Stimulated activated memory B cell treated with anti-CD40 and anti-IgM and Interleukin-4, amounts not matched to agents 10 μg/mL and 1 μg/mL and 100 μg/mL, for 72 hours (primary cell): ENCODE measurements at regions not wholly inside any gene's neighbourhood (a gene's known extent, or its start where the extent isn't known, plus 50 kb on each side); places are given as distances from the start of the nearest gene placed in this dataset.
"Not testable (repeated sequence)": the region's sequence is repeated elsewhere in the genome, so short reads cannot be mapped to it uniquely, and the experiment has no call there.

Experiments used
- ATAC-seq: fragments of 150-1000 bp; cut with Tn5 transposase; 2 replicates; pipeline ENCODE4 v1.10.0; 2021
- H3K27ac Mint-ChIP-seq: one replicate; pipeline ENCODE4 v1.8.0; 2022; ENCODE audit warnings: mild to moderate bottlenecking, mixed read lengths
- H3K27me3 Mint-ChIP-seq: one replicate; pipeline ENCODE4 v1.8.0; 2022; ENCODE audit warnings: mixed read lengths
- H3K36me3 Mint-ChIP-seq: one replicate; pipeline ENCODE4 v1.8.0; 2022; ENCODE audit warnings: mixed read lengths
- H3K4me1 Mint-ChIP-seq: one replicate; pipeline ENCODE4 v1.8.0; 2022; ENCODE audit warnings: mixed read lengths
- H3K4me3 Mint-ChIP-seq: one replicate; pipeline ENCODE4 v1.8.0; 2022; ENCODE audit warnings: mild to moderate bottlenecking, moderate library complexity, mixed read lengths
- H3K9me3 Mint-ChIP-seq: one replicate; pipeline ENCODE4 v1.8.0; 2022; ENCODE audit warnings: mixed read lengths

DNA sequence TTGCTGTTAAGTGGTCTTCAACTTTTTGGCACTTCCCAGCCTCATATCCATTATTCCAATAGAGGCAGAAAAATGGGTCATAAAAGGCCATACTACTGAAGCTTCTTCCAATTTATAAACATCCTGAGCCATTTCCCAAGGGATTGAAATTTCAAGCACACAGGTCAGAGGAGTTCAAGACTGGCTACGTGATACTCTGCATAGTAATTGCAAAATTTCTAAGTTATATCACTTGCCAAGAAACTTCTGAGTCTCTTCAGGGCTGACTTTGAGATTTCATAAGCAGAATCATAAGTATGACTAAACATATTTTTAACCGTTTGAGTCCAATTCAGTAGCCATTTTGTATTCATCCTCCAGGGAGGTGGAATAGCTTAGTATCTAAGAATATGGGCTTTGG lies 75.6 kb upstream of the RXFP1 start:
- ATAC-seq, result no peak
- Mint-ChIP-seq H3K27me3 (no peaks in the 10 kb centered on the region), H3K27ac (no peak overlapping the region), H3K9me3 (no peaks in the 10 kb centered on the region), H3K4me3 (no peak overlapping the region), H3K4me1 (no peaks in the 10 kb centered on the region), H3K36me3 (no peaks in the 10 kb centered on the region)

- Mint-ChIP-seq H3K27ac (no peak overlapping the region), H3K27me3 (no peaks in the 10 kb centered on the region)
- ATAC-seq, result no peak
Observed at GRCh38 chr4:158450741-158451140, 70.9 kb upstream of the RXFP1 start.

DNA sequence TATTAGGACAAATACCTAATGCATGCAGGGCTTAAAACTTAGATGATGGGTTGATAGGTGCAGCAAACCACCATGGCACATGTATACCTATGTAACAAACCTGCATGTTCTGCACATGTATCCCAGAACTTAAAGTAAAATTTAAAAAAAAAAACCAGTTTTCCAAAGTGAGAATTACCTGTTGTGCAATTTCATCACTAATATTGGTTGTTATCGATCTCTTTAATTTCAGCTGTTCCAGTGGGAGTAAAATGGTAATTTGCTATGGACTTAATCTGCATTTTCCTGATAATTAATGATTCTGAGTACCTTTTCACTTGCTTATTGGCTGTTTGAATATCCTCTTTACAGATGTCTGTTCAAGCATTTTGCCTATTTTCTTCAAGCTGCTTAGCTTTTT lies 69.6 kb upstream of the RXFP1 start:
- not testable (repeated sequence) for H3K4me1 Mint-ChIP-seq, H3K9me3 Mint-ChIP-seq, H3K27me3 Mint-ChIP-seq, H3K27ac Mint-ChIP-seq, ATAC-seq, H3K4me3 Mint-ChIP-seq, H3K36me3 Mint-ChIP-seq

More at GRCh38 chr4:158450741-158451140, 70.9 kb upstream of the RXFP1 start:
- Mint-ChIP-seq H3K4me3 (no peak overlapping the region), H3K4me1 (no peaks in the 10 kb centered on the region), H3K9me3 (peaks cover 6% of the 10 kb centered on the region), H3K36me3 (no peaks in the 10 kb centered on the region)

GRCh38 chr4:158458271-158458895 lies 63.3 kb upstream of the RXFP1 start:
- Mint-ChIP-seq H3K36me3 (no peaks in the 10 kb centered on the region), H3K9me3 (peaks cover 7% of the 10 kb centered on the region), H3K27me3 (no peaks in the 10 kb centered on the region), H3K27ac (no peak overlapping the region), H3K4me1 (no peaks in the 10 kb centered on the region), H3K4me3 (no peak overlapping the region)
- no peak for ATAC-seq

DNA sequence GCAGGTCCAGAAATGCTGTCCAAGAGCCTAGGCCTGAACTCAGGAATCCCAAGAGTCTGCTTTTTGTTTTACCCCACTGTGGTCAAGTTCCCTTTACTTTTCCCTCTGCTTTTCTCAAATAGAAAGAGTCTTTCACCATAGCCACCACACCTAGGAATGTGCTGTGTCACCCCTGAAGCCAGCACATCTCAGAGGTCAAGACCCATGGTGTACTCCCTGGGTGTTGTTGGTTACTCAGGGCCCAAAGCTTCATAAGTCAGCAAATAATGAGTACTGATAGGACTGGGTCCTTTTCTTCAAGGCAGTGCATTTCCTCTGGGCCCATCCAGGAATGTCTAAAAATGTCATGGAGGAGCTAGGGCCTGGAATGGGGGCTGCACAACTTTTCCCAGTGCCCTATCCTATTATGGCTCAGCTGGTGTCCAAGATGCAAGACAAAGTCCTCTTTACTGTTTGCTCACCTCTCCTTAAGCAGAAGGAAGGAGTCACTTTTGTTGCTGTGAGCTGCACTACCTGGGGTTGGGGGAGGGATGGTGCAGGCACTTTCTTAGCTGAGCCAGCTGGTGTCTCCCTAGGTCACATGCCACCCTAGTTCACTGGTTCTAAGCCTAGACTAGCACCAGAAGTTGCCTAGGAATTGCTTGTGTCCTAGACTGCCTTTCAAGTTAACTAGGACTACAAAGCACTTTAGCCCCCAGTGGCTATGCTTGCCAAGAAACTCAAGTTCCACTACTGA lies 62.4 kb upstream of the RXFP1 start:
- no peaks in the 10 kb centered on the region for H3K36me3 Mint-ChIP-seq
- no peak overlapping the region for H3K4me3 Mint-ChIP-seq
- H3K4me1 Mint-ChIP-seq, result no peaks in the 10 kb centered on the region
- no peak for ATAC-seq
- no peak overlapping the region for H3K27ac Mint-ChIP-seq
- no peaks in the 10 kb centered on the region for H3K27me3 Mint-ChIP-seq
- peaks cover 7% of the 10 kb centered on the region for H3K9me3 Mint-ChIP-seq

DNA sequence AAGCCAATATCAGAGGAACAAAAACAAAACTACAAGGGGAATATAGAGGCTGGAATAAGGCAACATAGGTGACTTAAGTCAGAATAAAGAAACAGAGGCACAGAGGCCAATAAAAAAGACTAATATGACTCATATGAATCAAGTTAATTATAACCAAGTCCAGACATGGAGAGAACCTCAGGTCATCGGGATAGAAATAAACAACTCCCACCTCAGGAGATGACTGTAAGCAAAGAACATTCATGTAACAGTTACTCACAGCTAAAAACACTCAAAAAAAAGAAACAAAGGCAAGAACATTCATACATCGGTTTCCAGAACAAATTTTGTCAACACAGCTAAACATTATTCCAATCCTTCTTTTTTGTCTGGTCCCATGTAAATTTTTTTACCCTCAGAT lies 60.3 kb upstream of the RXFP1 start:
- no peak overlapping the region for H3K27ac Mint-ChIP-seq
- H3K9me3 Mint-ChIP-seq, result peaks cover 3% of the 10 kb centered on the region
- H3K36me3 Mint-ChIP-seq, result no peaks in the 10 kb centered on the region
- no peaks in the 10 kb centered on the region for H3K4me1 Mint-ChIP-seq
- ATAC-seq, result no peak
- H3K4me3 Mint-ChIP-seq, result no peak overlapping the region
- H3K27me3 Mint-ChIP-seq, result no peaks in the 10 kb centered on the region

- H3K9me3 Mint-ChIP-seq, result peaks cover 3% of the 10 kb centered on the region
- H3K4me3 Mint-ChIP-seq, result no peak overlapping the region
- ATAC-seq, result no peak
- H3K27ac Mint-ChIP-seq, result no peak overlapping the region
- H3K4me1 Mint-ChIP-seq, result no peaks in the 10 kb centered on the region
- H3K36me3 Mint-ChIP-seq, result no peaks in the 10 kb centered on the region
- H3K27me3 Mint-ChIP-seq, result no peaks in the 10 kb centered on the region
Observed at GRCh38 chr4:158462611-158463010, 59.1 kb upstream of the RXFP1 start.
